Stimulated activated CD4-positive, alpha-beta T cell treated with anti-CD3 and anti-CD28 coated beads, Interleukin-1b, Interleukin-23, amount 100 ng/mL, for 1 hour (primary cell): ENCODE measurements at regions not wholly inside any gene's neighbourhood (a gene's known extent, or its start where the extent isn't known, plus 50 kb on each side); places are given as distances from the start of the nearest gene placed in this dataset.

Experiments
- DNase-seq, 2 donors: peaks; one replicate each; pipeline ENCODE4 v3.0.0-alpha.2; 2020; ENCODE audit warnings: low read depth in 2 of 2

DNA sequence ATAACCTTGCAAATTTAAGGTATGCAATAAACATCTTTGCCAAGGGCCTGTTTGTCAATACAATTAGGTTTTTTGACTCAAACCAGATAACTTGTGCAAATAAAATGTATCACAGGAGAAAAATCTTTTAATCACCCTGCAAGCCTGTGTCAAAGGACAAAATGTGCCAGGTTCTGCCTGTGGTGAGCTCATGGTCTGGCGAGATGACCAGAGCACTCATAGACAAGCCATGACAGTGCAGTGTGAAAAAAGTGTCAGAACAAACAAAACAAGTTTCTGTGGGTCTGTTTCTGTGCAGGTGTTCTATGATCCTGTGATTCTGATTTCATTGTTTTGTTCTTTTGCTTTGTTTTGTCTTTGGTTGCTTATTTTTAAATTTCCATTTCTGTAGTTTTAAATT is 847.2 kb downstream of the VRK1 start:
- no peak for DNase-seq

DNA sequence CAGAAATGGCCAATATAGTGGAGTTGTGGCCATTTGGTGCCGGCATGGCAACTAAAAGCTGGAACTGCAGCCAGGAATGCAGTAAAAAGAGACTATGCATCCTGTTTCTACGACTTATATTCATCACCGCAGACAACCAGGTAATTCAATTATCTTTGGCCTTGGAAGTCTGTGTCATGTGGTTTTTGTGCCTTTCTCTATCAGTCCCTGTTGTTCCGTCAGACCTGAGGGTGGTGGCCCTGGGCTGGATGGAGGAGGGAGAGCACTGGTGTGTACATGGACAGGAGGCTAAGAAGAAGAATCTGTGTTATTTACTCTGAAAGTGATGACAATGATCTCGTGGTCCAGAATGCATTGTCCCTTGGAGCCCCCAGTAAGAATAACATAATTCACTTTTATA is 852.6 kb downstream of the VRK1 start:
- DNase-seq = no peak

DNA sequence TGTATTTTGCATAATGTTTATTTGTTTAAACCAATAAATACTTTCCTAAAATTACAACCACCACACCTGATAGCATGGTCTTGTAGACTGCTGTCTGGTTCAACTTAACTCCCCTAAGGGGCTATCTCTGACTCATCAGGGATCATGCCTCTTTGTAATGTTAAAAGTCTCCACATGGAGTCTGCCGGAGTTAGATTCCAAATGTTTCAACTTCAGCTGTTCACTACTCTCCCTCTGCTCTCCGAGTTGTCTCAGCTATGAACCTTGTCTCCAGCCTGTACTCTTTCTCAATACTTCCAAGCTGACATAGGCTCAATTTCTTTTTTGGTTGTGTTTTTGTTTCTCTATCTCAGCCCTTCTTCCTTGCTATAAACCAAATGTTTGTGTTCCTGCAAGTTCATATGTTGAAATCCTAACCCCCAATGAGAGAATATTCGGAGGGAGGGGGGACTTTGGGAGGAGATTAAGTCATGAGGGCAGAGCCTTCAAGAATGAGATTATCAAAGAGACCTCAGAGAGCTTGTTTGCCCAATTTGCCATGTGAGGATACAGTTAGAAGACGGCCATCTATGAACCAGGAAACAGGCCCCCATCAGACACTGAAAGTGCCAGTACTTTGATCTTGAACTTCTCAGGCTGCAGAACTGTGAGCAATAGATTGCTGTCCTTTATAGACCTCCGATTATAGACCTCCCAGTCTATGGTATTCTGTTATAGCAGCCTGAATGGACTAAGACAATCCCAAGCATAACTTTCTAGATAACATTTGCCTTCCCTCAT is 858.2 kb downstream of the VRK1 start:
- no peak for DNase-seq

DNA sequence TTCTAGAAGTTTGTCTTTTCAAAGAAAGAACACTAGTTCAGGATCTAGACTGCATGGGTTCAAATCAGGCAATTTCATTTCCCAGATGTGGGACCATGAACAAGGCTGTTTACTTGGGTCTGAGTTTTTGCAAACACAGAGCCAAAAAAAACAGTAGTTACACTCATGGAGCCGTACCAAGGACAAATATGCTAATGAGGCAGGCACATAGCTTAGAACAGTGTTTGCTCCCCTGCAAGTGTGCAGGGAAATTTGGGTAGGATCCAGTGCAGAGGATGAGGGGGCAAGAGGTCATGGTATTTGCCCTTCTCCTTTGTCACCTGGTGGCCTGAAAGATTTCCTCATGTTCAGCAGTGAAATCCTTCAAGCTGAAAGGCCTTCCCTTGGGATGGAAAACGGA is 860.4 kb downstream of the VRK1 start:
- DNase-seq = no peak

DNA sequence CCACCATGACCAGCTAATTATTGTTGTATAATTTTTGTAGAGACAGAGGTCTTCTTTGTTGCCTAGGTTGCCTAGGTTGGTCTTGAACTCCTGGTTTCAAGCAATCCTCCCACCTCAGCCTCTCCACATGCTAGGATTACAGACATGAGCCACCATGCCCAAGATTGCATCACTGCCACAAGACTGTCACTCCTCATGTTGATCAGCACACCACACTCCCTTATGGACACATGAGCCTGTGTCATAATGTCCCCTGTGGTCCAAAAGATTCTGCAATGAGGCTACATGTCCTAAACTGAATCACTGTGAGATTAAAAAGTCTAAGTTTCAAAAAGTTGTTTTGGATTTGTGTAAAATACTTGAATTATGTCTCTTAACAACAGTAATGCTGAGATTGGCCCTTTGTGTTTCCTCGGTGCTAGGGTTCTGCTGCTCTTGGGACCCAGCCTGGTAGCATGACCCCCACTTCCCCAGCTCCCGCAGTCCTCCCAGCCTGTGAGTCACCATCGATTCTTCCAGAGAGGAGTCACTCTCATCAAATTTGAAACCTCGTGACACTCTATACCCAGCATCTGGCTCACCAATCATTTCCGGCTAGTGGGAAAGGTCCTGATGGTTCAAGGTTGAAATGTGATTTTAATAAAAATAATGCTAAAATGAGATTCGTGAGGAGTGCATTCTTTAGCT is 890.9 kb downstream of the VRK1 start:
- no peak for DNase-seq

DNA sequence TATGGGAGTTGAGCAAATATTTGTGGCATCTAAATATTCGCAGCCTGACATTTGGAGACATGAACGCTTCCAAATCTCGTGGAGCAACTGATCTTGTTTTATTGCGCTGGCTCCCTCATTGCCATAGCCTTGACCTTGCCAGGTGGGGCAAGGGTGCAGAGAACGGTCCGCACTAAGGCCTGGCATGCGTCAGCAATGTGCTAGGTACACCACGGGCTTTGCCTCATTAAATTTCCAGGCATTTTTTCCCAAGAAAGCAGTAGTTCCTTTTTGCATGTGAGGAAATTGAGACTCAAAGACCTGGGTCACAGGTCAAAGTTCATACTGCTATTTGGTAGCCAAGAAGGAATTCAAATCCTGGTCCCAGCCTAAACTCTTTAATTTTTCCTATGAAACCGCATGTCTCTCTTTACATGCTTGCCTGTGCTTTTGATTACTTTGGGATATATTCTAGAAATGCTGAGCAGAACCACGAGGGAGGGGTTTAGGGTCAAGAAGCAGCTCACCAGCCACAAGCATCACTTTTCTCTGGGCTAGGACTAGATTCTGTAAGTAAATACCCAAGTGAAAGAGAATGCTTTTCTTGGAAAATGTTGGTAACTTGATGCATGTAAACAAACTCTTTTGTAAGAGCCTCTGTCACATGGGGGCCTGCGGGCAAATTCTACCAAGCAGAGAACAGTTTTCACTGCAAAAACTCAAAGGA is 891.6 kb downstream of the VRK1 start:
- no peak for DNase-seq

DNA sequence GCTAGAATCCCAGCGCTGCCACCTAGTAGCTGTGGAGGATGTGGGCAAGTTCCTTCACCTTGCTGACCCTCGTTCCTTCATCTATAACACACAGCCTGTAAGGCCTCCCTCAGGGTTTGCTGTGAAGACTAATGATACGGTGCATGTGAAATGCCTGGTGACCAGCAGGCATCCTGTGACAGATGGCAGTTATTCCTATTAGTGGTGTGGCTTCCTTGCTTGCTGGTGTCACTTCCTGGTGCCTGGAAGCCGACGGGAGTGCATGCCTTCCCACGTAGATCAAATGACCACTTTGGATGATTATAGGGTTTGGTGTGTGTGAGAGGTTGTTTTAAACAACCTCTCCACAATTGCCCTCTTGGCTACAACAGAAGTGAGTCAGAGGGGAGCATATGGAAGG is 894.9 kb downstream of the VRK1 start:
- DNase-seq = no peak

DNA sequence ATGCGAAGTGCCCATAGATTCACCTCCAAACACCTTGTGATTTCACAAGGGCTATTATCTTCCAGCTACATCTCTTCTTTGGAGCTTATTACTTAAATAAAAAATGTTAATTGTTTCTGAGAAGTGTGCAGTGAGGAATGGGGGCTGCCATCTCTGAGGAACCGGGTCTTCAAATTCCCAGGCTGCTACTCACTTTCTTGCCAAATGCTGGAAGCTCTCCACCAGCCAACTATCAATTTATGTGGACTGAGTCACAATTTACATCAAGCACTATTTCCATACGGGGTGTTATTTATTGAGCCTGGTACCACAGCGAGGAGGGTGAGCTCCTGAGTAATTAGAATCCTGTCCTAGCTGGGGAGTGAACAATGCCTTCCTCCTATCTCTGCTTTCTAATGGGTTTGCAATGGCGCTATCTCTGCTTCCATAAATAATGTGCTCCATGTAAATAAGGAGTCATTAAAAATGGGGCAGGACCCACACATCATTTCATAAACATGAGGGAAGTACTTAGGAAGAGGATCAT is 898.3 kb downstream of the VRK1 start:
- DNase-seq = no peak

DNA sequence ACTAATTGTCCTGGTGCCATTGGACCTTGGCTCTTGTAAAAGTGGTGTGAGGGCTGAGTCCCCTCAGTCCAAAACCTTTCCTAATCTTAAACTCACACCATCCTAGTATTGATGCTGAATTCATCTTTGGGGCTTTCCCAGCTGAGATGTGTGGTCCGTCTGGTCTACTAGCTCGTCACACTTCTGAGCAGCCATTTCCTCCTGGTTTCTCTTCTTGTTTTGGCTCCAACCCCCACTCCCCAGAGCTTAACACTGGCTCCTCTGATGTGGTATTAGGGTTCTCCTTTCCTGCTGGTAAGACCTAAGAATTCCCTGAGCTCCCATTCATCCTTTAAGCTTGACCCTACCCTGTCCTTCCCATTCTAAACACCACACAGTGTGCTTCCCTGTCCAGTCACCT is 900.6 kb downstream of the VRK1 start:
- DNase-seq = no peak

DNA sequence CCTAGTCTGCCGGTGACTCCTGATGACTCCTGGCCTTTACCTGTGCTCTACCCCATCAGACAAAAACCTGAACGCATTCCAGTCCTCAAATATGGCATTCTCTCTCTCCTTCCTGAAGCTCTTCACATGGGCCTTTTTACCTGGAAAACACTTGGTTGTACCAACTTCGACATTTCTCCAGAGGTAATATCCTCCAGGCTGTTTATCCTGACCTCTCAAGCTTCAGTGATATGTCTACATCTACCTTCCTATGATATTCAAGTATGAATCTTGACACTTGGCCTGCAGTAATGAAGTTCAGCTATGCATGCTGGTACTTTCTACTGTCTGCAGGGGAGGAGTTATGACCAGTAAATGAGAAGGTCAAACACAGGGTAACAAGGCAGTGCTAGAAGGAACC is 901.8 kb downstream of the VRK1 start:
- no peak for DNase-seq

DNA sequence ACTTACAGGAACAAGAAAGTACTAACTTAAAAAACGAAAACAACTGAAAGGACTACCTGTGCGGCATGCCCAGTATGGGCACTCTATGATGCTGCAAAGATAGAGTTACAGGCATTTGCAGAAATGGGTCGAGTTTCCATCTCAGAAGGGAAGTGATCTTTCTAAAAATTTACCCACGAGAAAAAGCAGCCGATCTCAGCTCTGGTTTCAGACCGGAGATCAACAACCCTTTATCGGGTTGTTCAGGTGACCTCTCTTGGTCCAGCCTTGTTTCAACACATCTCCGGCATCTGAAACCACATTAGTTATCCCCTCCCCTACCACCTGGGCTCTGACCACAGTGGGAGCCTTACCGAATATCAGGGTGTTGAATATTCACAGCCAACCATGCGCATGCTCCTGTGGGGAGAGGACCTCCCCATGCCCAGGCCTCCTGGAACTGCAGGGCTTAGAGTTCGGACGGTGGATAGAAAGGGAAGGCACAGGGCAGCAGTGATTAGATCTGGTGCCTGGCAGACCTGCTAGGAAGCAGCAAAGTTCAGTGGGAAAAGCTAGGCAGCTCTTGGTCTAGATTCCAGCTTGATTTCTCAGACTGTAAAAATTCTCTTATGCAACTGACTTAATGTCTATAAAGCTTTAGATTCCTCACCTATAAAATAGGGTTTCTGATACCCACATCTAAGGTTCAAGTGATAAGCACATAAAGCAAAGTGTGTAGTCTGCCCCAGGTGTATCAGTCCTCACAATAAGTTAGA is 906.0 kb downstream of the VRK1 start:
- DNase-seq = no peak

DNA sequence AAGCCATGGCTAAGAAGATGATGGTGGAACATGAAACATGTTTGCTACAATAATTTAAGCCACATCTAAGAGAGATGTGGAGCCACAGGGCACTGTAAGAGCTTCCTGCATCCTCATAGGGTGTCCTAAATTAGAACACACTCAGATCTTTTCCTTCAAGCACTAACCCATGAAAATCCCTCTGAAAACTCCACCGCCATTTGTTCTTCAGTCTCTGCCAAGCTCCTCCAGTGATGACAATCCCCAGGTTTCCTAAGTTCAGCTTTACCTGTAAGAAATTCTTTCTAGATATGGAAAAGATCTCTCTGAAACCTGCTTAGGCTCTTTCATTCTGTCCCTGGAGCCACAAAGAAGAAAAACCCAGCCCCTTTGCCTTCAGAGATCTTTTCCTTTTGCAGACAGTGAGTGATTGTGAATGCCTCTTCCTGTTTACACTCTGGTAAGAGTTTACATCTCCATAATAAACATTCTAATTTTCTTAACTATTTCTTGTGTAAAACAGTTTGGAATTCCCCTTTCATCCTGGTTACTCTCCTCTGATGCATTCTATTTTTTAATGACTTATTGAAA is 907.2 kb downstream of the VRK1 start:
- no peak for DNase-seq

DNA sequence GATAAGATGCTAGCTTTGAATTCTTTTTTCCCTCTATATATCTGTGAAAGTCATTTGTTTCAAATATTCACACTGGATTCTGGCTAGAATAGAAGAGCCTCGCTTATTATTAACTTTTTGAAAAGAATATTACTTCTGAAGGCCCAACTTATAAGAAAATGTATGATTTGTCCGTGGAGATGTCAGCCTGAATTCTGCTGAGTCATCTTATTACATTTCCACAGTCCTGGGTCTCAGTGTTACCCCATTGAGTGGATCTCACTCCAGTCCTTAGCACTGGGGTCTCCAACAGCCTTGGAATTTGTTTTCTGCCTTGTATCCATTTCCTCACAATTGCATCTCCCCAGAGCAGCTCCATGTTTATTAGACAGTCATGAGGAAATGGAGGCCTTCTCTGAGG is 907.9 kb downstream of the VRK1 start:
- no peak for DNase-seq

DNA sequence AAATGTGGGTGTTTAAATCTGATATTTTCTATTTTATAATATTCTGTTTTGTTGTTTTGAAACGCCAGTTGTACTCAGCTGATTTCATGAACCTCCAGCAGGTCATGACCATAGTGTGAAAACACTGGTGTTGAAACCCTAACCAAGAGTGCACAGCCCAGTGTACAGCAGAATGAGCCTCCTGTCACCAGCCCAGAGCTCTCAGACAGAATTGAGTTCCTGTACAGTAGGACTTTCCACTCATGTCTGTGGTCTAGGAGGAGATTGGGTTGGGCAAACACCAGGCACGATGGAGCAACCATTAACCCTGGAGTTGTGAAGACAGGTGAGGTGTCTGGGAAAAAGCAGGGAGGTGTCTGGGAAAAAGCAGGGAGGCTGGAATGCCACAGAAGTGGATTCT is 908.8 kb downstream of the VRK1 start:
- DNase-seq = no peak

DNA sequence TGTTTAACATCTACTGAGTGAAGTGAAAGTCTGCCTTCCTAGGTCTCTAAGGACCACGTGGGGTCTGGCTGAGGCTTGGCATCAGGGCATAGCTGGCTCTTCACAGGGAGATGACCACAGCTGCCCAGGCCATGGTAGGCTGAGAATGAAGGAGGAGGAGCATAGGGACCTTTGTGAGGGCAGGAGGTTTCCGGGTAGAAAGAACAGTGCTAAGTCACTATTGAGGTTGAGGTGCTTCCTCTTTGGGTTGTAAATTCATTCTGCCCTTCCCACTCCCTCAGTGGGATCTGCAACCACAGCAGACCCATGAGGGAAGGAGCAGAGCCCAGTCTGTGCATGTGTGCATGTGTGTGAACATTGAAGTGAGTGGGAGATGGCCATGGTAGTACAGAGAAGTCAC is 909.6 kb downstream of the VRK1 start:
- no peak for DNase-seq

DNA sequence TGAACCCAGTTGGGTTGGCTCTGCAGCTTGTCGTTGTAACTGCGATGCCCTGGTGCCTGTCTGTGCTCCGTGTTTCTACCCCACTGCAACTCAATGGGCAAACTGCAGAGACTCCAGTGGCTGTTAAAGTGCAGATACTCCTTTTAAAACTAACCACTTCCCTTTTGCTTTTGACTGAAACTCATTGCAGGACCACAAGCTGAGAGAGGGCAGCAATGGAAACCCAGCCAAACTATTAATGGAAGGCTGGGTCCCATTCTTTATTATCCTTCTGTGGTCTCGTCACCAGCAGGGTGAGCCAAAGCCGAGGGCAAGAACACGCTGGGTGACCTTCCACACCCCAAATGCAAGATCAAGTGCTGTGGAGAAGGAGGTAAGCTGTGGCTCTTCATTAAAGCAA is 910.4 kb downstream of the VRK1 start:
- DNase-seq = no peak

DNA sequence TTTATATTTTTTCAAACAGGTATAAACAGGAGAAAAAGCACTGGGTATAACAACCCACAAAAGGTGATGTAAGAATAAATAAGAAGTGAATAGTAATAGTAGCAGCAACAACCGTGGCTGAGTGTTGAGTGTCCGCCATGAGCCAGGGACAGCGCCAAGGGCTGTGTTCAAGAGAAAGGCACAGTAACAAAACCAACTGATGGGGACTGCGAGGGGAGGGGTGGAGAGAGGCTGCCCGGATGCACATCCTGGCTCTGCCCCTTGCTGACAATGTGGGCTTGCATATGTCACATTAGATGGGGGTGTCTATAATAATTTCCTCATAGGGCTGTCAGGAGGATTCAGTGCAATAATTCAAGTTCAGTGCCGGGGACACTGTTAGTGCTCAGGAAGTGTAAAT is 912.4 kb downstream of the VRK1 start:
- no peak for DNase-seq

DNA sequence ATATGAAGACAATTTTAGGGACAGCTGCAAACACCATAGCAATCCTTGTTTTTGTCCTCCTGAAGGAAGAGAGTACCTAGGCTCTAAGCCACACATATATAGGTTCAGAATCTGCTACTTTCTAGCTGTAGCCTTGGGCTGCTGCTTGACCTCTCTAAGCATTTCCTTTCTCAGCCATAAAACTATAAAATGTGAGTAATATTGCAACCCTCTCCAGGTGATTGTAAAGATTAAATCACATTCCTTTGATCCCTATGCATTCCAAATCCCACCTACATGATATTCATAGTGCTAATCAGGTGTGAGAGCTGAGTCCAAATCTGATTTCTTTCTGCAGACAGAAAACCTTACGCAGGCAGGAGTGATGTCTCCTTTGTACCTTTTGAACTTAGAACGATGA is 913.5 kb downstream of the VRK1 start:
- DNase-seq = no peak

DNA sequence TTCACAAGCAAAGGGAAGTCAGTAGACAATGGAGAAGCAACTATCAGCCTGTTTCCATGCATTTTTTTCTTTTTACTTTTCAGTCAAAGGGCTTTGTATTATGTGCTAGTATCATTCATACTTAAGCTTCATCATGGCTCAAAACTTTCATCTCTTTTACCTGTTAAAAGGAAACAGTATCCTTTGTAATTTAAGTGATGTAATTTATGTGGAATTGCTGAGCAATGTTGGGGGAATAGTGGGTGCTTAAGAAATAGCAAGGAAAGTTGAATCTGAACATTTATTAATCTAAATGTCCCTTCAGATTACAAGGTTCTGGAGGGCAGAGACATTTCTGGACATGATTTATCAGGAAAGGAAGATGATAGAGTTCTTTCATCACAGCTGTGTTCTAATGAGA is 915.3 kb downstream of the VRK1 start:
- no peak for DNase-seq

DNA sequence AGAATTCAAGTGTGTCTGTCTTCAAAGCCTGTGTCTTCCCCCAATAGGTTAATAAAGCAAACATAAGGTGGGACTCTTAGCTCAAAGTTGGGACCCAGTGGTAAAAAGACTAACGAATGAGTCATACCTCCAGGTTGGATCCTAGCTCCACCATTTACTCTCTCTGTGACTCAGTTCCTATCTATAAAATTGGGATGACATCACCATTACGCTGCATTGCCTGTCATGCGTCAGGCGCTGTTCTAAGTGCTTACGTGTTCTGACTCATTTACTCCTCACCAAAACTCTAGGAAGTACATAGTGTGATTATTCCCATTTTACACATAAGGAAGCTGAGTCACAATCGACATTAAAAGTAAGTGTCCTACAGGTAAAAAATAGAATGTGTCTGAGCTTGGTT is 915.8 kb downstream of the VRK1 start:
- DNase-seq = no peak

DNA sequence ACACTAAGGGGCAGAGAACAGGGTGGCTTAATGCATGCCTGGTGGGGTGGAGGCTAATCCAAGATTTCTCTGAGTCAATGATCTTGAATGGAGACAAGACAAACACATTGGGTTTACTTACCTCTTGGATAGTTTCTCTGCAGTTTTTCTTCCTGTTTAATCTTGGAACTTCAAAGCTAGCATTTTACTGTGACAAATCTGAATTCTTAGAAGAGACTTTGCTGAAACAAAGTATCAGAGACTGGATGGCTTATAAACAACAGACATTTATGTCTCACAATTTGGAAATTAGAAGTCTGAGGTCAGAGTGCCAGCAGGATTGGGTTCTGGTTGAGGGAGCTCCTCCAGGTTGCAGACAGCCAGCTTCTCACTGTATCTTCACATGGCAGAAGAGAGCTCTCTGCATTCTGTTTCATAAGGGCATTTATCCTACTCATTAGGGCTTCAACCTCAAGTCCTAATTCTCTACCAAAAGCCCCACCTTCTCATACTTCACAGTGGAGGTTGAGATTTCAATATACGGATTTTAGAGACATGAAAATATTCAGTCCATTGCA is 921.8 kb downstream of the VRK1 start:
- DNase-seq = no peak
